Tibial nerve (tissue), 4 donors: ENCODE measurements at regions not wholly inside any gene's neighbourhood (a gene's known extent, or its start where the extent isn't known, plus 50 kb on each side); places are given as distances from the start of the nearest gene placed in this dataset.

Experiments
- EP300 ChIP-seq, 2 donors: sonication (generic); formaldehyde crosslinking; IDR thresholded peaks; one replicate each; pipeline ENCODE4 v1.6.1; 2017; ENCODE audit warnings: antibody characterized with exemption in 2 of 2, mild to moderate bottlenecking in 1 of 2
- POLR2A ChIP-seq, 2 donors: fragments of 450-650 bp; IDR thresholded peaks; one replicate each; pipeline ENCODE4 v1.6.1; 2017; ENCODE audit warnings: antibody characterized with exemption in 2 of 2, mild to moderate bottlenecking in 2 of 2, moderate library complexity in 2 of 2
- TF ChIP-seq, protein P1 (sequence below), 5 experiments: fragments of 200-600 bp in 3 of 5; fragments of 450-650 bp in 2 of 5; sonication (generic) in 3 of 5; IDR thresholded peaks; one replicate each; pipeline ENCODE4 v1.5.1; 2016 to 2019; ENCODE audit warnings: antibody characterized with exemption in 5 of 5, mild to moderate bottlenecking in 3 of 5, moderate library complexity in 2 of 5

DNA sequence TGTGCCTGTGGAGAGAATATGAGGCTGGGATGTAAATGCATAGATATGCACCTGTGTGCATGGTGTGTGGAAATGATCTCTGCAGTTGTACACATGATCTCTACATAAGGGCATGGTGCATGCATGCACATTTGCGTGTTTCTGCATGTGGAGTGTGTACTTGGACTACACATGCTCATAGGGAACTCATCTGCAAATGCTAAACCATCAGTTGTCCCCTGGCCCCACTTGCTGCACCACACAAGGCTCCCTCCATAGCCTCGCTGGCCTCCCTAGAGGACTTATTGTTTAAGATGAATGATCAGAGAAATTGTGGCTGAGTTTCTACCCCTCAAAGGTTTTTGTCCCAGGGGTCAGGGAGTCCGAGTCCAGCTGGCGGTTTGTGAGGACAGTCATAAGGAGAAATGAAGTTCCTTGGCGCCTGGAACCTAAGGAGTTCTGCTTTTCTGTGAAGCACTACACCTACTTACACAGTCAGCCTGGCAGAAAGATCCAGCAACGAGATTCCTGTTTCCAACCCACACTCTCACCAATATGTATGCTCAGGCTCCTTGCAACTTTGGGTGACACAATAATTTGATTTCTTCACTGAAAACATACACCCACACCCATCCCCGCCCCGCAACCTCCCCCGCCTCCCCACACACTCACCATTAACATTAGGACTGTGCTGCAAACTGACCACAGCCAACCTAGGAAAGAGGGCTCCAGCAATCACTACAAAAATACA lies 79.9 kb upstream of the CPEB4 start:
- TF ChIP-seq, protein P1, sequence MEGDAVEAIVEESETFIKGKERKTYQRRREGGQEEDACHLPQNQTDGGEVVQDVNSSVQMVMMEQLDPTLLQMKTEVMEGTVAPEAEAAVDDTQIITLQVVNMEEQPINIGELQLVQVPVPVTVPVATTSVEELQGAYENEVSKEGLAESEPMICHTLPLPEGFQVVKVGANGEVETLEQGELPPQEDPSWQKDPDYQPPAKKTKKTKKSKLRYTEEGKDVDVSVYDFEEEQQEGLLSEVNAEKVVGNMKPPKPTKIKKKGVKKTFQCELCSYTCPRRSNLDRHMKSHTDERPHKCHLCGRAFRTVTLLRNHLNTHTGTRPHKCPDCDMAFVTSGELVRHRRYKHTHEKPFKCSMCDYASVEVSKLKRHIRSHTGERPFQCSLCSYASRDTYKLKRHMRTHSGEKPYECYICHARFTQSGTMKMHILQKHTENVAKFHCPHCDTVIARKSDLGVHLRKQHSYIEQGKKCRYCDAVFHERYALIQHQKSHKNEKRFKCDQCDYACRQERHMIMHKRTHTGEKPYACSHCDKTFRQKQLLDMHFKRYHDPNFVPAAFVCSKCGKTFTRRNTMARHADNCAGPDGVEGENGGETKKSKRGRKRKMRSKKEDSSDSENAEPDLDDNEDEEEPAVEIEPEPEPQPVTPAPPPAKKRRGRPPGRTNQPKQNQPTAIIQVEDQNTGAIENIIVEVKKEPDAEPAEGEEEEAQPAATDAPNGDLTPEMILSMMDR (IDR thresholded peaks at IDR 0.05) = no peak
- TF ChIP-seq POLR2A (IDR thresholded peaks at IDR 0.05) (no peak), EP300 (IDR thresholded peaks at IDR 0.05) (no peak)
